T1000 (cell line): ENCODE measurements at regions not wholly inside any gene's neighbourhood (a gene's known extent, or its start where the extent isn't known, plus 50 kb on each side); places are given as distances from the start of the nearest gene placed in this dataset.

Source experiments
- DNase-seq: peaks from one replicate; lab custom pipeline; 2025; ENCODE audit warnings: mixed read lengths; lab: John Stamatoyannopoulos, UW

DNA sequence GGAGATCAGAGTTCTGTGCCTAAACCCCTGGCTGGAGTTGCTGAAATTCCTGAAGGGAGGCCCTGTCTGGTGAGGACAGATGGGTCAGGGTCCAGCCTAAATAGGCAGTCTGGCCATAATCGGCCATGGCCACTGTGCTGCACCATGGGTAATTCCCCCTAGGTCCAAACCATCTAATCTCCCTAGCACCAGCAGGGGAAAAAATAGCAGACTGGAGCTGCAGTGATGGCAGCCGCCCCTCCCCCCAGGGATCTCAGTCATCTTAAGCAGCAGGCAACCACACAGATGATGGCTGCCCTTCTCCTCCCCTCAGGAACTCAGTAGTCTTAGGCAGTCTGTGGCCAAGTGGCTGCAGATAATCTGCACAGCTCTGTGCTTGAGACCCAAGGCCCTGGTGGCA is 68.4 kb upstream of the CD96 start:
- no peak for DNase-seq

DNA sequence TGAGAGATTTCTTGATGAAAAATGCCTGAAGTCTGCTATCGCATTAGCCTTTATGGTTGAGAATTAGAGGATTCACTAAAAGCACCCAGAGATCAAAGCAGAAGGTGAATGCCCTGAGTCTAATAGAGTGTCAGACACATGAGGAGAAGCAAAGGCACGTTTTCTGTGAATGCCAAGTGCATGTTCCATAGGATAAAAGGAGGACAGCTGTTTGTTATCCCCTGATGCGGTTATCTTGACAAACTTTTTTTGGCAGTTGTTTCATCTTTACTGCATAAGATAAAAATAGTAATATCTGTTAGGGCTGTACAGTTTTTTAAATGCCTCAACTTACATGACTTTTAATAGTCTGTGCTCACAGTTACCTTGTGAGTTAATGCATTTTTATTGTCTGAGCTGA is 65.3 kb upstream of the CD96 start:
- DNase-seq, result no peak

DNA sequence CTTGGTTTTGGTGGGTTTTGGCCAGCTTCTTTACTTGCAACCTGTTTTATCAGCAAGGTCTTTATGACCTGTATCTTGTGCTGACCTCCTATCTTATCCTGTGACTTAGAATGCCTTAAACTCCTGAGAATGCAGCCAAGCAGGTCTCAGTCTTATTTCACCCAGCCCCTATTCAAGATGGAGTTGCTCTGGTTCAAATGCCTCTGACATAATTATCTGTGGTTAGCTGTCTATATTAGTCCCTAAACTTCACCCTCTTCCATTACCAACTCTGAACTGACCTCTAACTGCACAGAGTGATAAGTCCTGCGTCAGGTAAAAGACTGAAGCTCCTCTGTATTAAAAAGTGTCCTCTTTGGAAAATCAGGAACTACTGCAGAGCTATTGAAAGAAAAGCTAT is 61.9 kb upstream of the CD96 start:
- DNase-seq, result no peak

DNA sequence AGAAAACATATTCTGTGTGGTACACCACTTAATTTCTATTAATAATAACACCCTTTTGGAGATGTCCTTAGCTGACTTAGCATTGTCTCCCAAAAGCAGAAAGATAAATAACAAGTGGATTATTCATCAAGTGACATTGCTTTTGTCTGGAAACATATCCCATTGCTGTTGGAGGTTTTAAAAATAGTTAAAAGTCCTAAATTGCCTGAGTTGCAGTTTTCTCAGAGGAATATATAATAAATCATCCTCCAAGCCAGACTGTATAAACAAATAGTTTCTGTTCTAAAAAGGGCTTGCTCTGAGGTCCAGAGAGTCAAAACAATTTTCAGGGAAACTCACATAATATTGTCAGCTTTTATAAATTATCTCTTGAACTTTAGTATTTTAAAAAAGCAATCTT is 60.4 kb upstream of the CD96 start:
- DNase-seq, result no peak

DNA sequence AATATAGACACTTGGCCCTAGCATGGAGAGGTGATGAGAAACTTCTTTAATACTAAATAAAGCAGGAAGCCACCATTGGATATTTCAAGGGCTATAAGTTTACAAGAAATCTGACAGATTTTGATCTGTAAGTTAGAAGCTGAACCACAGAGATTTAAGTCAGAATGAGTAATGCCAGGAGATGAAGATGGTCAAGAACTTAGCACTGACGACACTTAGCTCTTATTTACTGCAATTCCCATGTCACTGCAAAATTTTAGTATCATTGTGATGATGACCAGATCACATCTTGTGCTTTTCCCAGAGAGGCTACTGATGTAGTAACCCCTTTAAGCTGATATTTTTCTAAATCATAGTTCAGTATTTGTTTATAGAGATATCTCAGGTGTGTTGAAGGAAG is 59.4 kb upstream of the CD96 start:
- no peak for DNase-seq

DNA sequence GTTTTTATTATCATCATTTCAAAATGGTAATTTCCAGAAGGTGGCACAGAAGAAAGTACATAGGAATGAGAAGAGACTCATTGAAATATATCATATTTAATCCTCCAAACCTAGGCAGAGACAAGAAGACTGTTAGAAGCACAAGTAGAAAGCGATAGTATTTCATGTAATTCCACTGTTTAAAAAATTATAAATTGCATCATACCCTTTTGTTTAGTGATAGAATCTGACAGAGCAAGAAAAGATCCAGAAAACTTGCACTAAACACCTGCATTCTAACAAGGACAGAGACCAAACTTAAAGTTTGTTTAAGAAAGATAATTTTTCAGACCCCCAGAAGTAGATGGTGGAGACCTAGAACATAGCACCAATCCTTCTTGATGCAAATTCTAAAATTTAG is 56.9 kb upstream of the CD96 start:
- DNase-seq, result no peak
